GM23338 (cell line): ENCODE measurements at regions not wholly inside any gene's neighbourhood (a gene's known extent, or its start where the extent isn't known, plus 50 kb on each side); places are given as distances from the start of the nearest gene placed in this dataset.

Source experiments
- ATAC-seq: fragments of 200-7000 bp; cut with Tn5 transposase; 3 replicates; pipeline ENCODE4 v1.9.1; 2020
- DNase-seq: peaks from one replicate; pipeline ENCODE4 v3.0.0-alpha.2; 2015; ENCODE audit warnings: low spot score
- H2AFZ ChIP-seq: fragments of 200-600 bp; sonication (generic); 2 replicates; pipeline ENCODE4 v1.8.0; 2016; ENCODE audit warnings: antibody characterized with exemption, mild to moderate bottlenecking, moderate library complexity
- H3F3A ChIP-seq: fragments of 200-600 bp; sonication (generic); replicated peaks from 2 replicates; pipeline ENCODE4 v1.8.0; 2017; ENCODE audit warnings: antibody characterized with exemption, mixed run types, low read depth
- H3K27ac ChIP-seq: fragments of 200-600 bp; sonication (generic); 2 replicates; pipeline ENCODE4 v1.6.1; 2016; ENCODE audit warnings: low read depth
- H3K27me3 ChIP-seq: fragments of 200-600 bp; sonication (generic); 2 replicates; pipeline ENCODE4 v1.8.0; 2016; ENCODE audit warnings: mild to moderate bottlenecking, mixed run types, moderate library complexity; ENCODE audit not compliant: insufficient read depth
- H3K36me3 ChIP-seq: fragments of 200-600 bp; sonication (generic); 2 replicates; pipeline ENCODE4 v1.8.0; 2016; ENCODE audit warnings: mild to moderate bottlenecking; ENCODE audit not compliant: insufficient read depth
- H3K4me1 ChIP-seq: fragments of 200-600 bp; sonication (generic); 2 replicates; pipeline ENCODE4 v1.8.0; 2016; ENCODE audit warnings: mild to moderate bottlenecking, moderate library complexity; ENCODE audit not compliant: insufficient read depth
- H3K4me2 ChIP-seq: fragments of 200-600 bp; sonication (generic); 2 replicates; pipeline ENCODE4 v1.7.1; 2017; ENCODE audit warnings: mixed run types
- H3K4me3 ChIP-seq: fragments of 200-600 bp; sonication (generic); 2 replicates; pipeline ENCODE4 v1.6.1; 2016; ENCODE audit warnings: mixed run types
- H3K79me2 ChIP-seq: fragments of 200-600 bp; sonication (generic); replicated peaks from 2 replicates; pipeline ENCODE4 v1.8.0; 2017; ENCODE audit warnings: mild to moderate bottlenecking; ENCODE audit not compliant: insufficient read depth
- H3K9me2 ChIP-seq: fragments of 200-600 bp; sonication (generic); 2 replicates; pipeline ENCODE4 v1.8.0; 2017; ENCODE audit not compliant: insufficient read depth
- H4K20me1 ChIP-seq: fragments of 200-600 bp; sonication (generic); replicated peaks from 2 replicates; pipeline ENCODE4 v1.8.0; 2017; ENCODE audit warnings: mild to moderate bottlenecking; ENCODE audit not compliant: insufficient read depth
- H3K27ac Mint-ChIP-seq: 2 replicates; pipeline ENCODE4 v1.8.0; 2020; ENCODE audit warnings: inconsistent platforms, mild to moderate bottlenecking, moderate library complexity, mixed read lengths
- H3K27me3 Mint-ChIP-seq: 3 replicates; pipeline ENCODE4 v1.8.0; 2022; ENCODE audit warnings: low read depth, mild to moderate bottlenecking, moderate library complexity, mixed read lengths, inconsistent platforms; ENCODE audit not compliant: insufficient read depth, poor library complexity
- H3K36me3 Mint-ChIP-seq: 3 replicates; pipeline ENCODE4 v1.8.0; 2021; ENCODE audit warnings: low read depth, mild to moderate bottlenecking, inconsistent platforms, moderate library complexity, mixed read lengths
- H3K4me1 Mint-ChIP-seq: 3 replicates; pipeline ENCODE4 v1.8.0; 2020; ENCODE audit warnings: mild to moderate bottlenecking, inconsistent platforms, mixed read lengths
- H3K4me3 Mint-ChIP-seq: 3 replicates; pipeline ENCODE4 v1.8.0; 2021; ENCODE audit warnings: moderate library complexity, mild to moderate bottlenecking, inconsistent platforms, mixed read lengths
- H3K9me3 Mint-ChIP-seq: 3 replicates; pipeline ENCODE4 v1.8.0; 2020; ENCODE audit warnings: moderate library complexity, mild to moderate bottlenecking, inconsistent platforms, mixed read lengths
- CREB1 ChIP-seq: fragments of 250-450 bp; sonication (Bioruptor Pico); IDR thresholded peaks from 2 replicates; pipeline ENCODE4 v1.5.0; 2020; ENCODE audit warnings: low read depth, mild to moderate bottlenecking, moderate library complexity
- EZH2 ChIP-seq: fragments of 200-600 bp; sonication (generic); IDR thresholded peaks from one replicate; pipeline ENCODE4 v1.8.0; 2017; ENCODE audit warnings: antibody characterized with exemption, mild to moderate bottlenecking, low read depth; ENCODE audit not compliant: unreplicated experiment
- EZH2phosphoT487 ChIP-seq: fragments of 200-600 bp; sonication (generic); IDR thresholded peaks from one replicate; pipeline ENCODE4 v1.8.1; 2018; ENCODE audit warnings: antibody characterized with exemption; ENCODE audit not compliant: unreplicated experiment
- JUNB ChIP-seq: IDR thresholded peaks from one replicate; pipeline ENCODE4 v1.6.1; 2016; ENCODE audit warnings: antibody characterized with exemption; ENCODE audit not compliant: unreplicated experiment
- NANOG ChIP-seq: IDR thresholded peaks from 2 replicates; pipeline ENCODE4 v1.6.1; 2016; ENCODE audit warnings: antibody characterized with exemption, borderline replicate concordance
- POLR2AphosphoS5 ChIP-seq: IDR thresholded peaks from 2 replicates; pipeline ENCODE4 v1.6.1; 2016; ENCODE audit warnings: antibody characterized with exemption, low read depth
- STAT1 ChIP-seq: IDR thresholded peaks from one replicate; pipeline ENCODE4 v1.6.1; 2016; ENCODE audit warnings: antibody characterized with exemption; ENCODE audit not compliant: unreplicated experiment
- ZNF114 ChIP-seq: fragments of 250-450 bp; sonication (Bioruptor Pico); IDR thresholded peaks from 2 replicates; pipeline ENCODE4 v1.5.0; 2020; ENCODE audit warnings: mild to moderate bottlenecking, moderate library complexity
- ZNF331 ChIP-seq: fragments of 250-450 bp; sonication (Bioruptor Pico); IDR thresholded peaks from 2 replicates; pipeline ENCODE4 v1.5.0; 2020; ENCODE audit warnings: low read depth, mild to moderate bottlenecking, moderate library complexity
- TF ChIP-seq, protein P1 (sequence below): fragments of 250-450 bp; sonication (Bioruptor Pico); IDR thresholded peaks from 2 replicates; pipeline ENCODE4 v1.5.0; 2020; ENCODE audit warnings: mild to moderate bottlenecking, moderate library complexity
- TF ChIP-seq, protein P2 (sequence below): IDR thresholded peaks from one replicate; pipeline ENCODE4 v1.6.1; 2018; ENCODE audit warnings: antibody characterized with exemption; ENCODE audit not compliant: unreplicated experiment
- TF ChIP-seq, protein P3 (sequence below), 2 experiments: fragments of 200-600 bp in 1 of 2; sonication (generic) in 1 of 2; conservative IDR thresholded peaks; 2 replicates each; pipeline versions ENCODE4 v1.5.1 to v1.6.1; 2016 to 2017; ENCODE audit warnings: antibody characterized with exemption in 2 of 2, low read depth in 2 of 2, mild to moderate bottlenecking in 2 of 2, moderate library complexity in 1 of 2
- TF ChIP-seq, protein P4 (sequence below): IDR thresholded peaks from 2 replicates; pipeline ENCODE4 v1.6.1; 2016; ENCODE audit warnings: antibody characterized with exemption

DNA sequence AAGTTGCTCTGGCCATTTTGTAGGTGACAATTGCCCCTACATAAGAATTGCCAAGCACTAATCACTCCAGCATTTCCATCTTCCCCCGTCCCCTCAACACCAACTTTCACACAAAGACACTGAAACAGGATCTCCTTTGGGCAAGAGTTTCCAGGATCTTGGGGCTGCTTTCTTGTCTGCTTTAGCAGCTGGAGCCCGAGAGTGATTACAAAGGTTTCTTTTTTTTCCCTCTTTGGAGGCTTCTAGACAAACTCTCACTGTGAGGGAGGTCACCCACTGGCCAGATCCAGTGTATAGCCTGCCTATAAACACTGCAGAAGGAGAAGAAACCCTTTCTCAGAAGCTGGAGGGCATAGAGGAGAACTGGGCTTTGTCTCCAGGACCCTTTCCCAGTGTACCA lies 92.5 kb downstream of the APIP start:
- no peak overlapping the region for H3K4me3 Mint-ChIP-seq
- TF ChIP-seq, protein P1, sequence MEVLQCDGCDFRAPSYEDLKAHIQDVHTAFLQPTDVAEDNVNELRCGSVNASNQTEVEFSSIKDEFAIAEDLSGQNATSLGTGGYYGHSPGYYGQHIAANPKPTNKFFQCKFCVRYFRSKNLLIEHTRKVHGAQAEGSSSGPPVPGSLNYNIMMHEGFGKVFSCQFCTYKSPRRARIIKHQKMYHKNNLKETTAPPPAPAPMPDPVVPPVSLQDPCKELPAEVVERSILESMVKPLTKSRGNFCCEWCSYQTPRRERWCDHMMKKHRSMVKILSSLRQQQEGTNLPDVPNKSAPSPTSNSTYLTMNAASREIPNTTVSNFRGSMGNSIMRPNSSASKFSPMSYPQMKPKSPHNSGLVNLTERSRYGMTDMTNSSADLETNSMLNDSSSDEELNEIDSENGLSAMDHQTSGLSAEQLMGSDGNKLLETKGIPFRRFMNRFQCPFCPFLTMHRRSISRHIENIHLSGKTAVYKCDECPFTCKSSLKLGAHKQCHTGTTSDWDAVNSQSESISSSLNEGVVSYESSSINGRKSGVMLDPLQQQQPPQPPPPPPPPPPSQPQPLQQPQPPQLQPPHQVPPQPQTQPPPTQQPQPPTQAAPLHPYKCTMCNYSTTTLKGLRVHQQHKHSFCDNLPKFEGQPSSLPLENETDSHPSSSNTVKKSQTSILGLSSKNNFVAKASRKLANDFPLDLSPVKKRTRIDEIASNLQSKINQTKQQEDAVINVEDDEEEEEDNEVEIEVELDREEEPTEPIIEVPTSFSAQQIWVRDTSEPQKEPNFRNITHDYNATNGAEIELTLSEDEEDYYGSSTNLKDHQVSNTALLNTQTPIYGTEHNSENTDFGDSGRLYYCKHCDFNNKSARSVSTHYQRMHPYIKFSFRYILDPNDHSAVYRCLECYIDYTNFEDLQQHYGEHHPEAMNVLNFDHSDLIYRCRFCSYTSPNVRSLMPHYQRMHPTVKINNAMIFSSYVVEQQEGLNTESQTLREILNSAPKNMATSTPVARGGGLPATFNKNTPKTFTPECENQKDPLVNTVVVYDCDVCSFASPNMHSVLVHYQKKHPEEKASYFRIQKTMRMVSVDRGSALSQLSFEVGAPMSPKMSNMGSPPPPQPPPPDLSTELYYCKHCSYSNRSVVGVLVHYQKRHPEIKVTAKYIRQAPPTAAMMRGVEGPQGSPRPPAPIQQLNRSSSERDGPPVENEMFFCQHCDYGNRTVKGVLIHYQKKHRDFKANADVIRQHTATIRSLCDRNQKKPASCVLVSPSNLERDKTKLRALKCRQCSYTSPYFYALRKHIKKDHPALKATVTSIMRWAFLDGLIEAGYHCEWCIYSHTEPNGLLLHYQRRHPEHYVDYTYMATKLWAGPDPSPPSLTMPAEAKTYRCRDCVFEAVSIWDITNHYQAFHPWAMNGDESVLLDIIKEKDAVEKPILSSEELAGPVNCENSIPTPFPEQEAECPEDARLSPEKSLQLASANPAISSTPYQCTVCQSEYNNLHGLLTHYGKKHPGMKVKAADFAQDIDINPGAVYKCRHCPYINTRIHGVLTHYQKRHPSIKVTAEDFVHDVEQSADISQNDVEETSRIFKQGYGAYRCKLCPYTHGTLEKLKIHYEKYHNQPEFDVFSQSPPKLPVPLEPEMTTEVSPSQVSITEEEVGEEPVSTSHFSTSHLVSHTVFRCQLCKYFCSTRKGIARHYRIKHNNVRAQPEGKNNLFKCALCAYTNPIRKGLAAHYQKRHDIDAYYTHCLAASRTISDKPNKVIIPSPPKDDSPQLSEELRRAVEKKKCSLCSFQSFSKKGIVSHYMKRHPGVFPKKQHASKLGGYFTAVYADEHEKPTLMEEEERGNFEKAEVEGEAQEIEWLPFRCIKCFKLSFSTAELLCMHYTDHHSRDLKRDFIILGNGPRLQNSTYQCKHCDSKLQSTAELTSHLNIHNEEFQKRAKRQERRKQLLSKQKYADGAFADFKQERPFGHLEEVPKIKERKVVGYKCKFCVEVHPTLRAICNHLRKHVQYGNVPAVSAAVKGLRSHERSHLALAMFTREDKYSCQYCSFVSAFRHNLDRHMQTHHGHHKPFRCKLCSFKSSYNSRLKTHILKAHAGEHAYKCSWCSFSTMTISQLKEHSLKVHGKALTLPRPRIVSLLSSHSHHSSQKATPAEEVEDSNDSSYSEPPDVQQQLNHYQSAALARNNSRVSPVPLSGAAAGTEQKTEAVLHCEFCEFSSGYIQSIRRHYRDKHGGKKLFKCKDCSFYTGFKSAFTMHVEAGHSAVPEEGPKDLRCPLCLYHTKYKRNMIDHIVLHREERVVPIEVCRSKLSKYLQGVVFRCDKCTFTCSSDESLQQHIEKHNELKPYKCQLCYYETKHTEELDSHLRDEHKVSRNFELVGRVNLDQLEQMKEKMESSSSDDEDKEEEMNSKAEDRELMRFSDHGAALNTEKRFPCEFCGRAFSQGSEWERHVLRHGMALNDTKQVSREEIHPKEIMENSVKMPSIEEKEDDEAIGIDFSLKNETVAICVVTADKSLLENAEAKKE, result no peak
- no peak for TF ChIP-seq CREB1 (CRISPR knock-in tag)
- TF ChIP-seq EZH2phosphoT487, result no peak
- no peak for TF ChIP-seq JUNB
- no peak for TF ChIP-seq ZNF114 (CRISPR knock-in tag)
- TF ChIP-seq, protein P2, sequence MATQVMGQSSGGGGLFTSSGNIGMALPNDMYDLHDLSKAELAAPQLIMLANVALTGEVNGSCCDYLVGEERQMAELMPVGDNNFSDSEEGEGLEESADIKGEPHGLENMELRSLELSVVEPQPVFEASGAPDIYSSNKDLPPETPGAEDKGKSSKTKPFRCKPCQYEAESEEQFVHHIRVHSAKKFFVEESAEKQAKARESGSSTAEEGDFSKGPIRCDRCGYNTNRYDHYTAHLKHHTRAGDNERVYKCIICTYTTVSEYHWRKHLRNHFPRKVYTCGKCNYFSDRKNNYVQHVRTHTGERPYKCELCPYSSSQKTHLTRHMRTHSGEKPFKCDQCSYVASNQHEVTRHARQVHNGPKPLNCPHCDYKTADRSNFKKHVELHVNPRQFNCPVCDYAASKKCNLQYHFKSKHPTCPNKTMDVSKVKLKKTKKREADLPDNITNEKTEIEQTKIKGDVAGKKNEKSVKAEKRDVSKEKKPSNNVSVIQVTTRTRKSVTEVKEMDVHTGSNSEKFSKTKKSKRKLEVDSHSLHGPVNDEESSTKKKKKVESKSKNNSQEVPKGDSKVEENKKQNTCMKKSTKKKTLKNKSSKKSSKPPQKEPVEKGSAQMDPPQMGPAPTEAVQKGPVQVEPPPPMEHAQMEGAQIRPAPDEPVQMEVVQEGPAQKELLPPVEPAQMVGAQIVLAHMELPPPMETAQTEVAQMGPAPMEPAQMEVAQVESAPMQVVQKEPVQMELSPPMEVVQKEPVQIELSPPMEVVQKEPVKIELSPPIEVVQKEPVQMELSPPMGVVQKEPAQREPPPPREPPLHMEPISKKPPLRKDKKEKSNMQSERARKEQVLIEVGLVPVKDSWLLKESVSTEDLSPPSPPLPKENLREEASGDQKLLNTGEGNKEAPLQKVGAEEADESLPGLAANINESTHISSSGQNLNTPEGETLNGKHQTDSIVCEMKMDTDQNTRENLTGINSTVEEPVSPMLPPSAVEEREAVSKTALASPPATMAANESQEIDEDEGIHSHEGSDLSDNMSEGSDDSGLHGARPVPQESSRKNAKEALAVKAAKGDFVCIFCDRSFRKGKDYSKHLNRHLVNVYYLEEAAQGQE, result no peak
- TF ChIP-seq NANOG, result no peak
- no peak for TF ChIP-seq EZH2
- TF ChIP-seq ZNF331 (CRISPR knock-in tag), result no peak
- TF ChIP-seq, protein P3, sequence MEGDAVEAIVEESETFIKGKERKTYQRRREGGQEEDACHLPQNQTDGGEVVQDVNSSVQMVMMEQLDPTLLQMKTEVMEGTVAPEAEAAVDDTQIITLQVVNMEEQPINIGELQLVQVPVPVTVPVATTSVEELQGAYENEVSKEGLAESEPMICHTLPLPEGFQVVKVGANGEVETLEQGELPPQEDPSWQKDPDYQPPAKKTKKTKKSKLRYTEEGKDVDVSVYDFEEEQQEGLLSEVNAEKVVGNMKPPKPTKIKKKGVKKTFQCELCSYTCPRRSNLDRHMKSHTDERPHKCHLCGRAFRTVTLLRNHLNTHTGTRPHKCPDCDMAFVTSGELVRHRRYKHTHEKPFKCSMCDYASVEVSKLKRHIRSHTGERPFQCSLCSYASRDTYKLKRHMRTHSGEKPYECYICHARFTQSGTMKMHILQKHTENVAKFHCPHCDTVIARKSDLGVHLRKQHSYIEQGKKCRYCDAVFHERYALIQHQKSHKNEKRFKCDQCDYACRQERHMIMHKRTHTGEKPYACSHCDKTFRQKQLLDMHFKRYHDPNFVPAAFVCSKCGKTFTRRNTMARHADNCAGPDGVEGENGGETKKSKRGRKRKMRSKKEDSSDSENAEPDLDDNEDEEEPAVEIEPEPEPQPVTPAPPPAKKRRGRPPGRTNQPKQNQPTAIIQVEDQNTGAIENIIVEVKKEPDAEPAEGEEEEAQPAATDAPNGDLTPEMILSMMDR (conservative IDR thresholded peaks at IDR 0.05; ENCODE audit: low read depth in 2 of 2), result no peak
- TF ChIP-seq STAT1, result no peak
- no peak for TF ChIP-seq POLR2AphosphoS5
- TF ChIP-seq, protein P4, sequence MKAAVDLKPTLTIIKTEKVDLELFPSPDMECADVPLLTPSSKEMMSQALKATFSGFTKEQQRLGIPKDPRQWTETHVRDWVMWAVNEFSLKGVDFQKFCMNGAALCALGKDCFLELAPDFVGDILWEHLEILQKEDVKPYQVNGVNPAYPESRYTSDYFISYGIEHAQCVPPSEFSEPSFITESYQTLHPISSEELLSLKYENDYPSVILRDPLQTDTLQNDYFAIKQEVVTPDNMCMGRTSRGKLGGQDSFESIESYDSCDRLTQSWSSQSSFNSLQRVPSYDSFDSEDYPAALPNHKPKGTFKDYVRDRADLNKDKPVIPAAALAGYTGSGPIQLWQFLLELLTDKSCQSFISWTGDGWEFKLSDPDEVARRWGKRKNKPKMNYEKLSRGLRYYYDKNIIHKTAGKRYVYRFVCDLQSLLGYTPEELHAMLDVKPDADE, result no peak

More for the DNA sequence above, 92.5 kb downstream of the APIP start:
- Mint-ChIP-seq H3K27ac (no peak overlapping the region), H3K36me3 (peaks cover 7% of the 10 kb centered on the region; the same call in 2 of the 3 replicates), H3K9me3 (peaks cover 11% of the 10 kb centered on the region; the same call in 2 of the 3 replicates), H3K4me1 (peaks cover 3% of the 10 kb centered on the region; the same call in 1 of the 3 replicates), H3K27me3 (peaks cover 2% of the 10 kb centered on the region)
- no peaks in the 10 kb centered on the region for H3K36me3 ChIP-seq
- DNase-seq (no peak), ATAC-seq (no peak)
- no peak overlapping the region for H3K4me3 ChIP-seq
- H3K4me1 ChIP-seq, result no peaks in the 10 kb centered on the region
- H2AFZ ChIP-seq, result no peak overlapping the region
- H3K4me2 ChIP-seq, result no peak overlapping the region
- no peaks in the 10 kb centered on the region for H4K20me1 ChIP-seq
- 0 out of 2 replicates have a peak, but pooled peaks cover 7% of the 10 kb centered on the region for H3K9me2 ChIP-seq
- H3K79me2 ChIP-seq, result no peaks in the 10 kb centered on the region
- no peak overlapping the region for H3K27ac ChIP-seq
- no peaks in the 10 kb centered on the region for H3K27me3 ChIP-seq
- no peaks in the 10 kb centered on the region for H3F3A ChIP-seq
